GM20000 (cell line): ENCODE measurements at regions not wholly inside any gene's neighbourhood (a gene's known extent, or its start where the extent isn't known, plus 50 kb on each side); places are given as distances from the start of the nearest gene placed in this dataset.

ENCODE experiments used
- DNase-seq: peaks from one replicate; pipeline ENCODE4 v3.0.0; 2012; ENCODE audit warnings: low spot score
- TF ChIP-seq, protein P1 (sequence below): IDR thresholded peaks from 2 replicates; pipeline ENCODE4 v1.5.1; 2012; ENCODE audit warnings: mild to moderate bottlenecking, control low read depth; ENCODE audit errors: extremely low read depth, missing control alignments

DNA sequence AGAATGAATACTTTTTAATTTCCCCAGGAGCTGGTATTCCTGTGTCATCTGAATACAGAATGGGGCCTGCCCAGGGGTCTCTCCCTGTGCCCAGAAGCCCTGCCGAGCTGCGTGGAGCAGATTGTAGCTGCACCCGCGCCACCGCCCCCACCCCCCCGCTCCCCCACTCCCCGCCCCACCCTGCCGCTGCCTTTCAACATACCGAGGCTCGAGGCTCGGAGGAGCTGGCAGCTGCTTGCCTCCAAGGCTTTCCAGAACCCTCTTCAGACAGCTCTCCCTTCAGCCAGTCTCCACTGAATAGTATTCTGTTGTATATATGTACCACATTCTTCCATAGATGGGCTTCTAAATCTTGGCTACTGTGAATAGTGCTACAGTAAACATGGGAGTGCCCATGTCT is 150.7 kb downstream of the TSN start:
- TF ChIP-seq, protein P1, sequence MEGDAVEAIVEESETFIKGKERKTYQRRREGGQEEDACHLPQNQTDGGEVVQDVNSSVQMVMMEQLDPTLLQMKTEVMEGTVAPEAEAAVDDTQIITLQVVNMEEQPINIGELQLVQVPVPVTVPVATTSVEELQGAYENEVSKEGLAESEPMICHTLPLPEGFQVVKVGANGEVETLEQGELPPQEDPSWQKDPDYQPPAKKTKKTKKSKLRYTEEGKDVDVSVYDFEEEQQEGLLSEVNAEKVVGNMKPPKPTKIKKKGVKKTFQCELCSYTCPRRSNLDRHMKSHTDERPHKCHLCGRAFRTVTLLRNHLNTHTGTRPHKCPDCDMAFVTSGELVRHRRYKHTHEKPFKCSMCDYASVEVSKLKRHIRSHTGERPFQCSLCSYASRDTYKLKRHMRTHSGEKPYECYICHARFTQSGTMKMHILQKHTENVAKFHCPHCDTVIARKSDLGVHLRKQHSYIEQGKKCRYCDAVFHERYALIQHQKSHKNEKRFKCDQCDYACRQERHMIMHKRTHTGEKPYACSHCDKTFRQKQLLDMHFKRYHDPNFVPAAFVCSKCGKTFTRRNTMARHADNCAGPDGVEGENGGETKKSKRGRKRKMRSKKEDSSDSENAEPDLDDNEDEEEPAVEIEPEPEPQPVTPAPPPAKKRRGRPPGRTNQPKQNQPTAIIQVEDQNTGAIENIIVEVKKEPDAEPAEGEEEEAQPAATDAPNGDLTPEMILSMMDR, result no peak
- no peak for DNase-seq

DNA sequence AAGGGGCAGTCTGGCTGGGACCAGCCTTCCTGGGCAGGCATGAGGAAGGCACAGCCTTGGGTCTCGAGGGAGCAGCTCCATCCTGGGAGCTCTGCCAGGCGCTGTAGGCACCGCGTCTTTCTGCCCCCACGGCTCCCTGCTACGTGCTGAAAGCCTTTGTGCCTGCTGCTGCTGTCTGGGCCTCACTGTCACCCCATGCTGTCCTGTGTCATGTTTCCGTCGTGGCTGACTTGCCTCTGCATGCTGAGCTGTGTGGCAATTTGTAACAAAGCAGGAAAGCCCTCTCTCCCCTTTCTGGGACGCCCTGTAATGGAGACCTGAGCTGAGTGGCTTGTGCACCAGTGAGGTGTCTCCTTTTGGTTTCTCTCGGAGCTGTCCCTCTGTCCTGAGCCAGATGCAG is 152.5 kb downstream of the TSN start:
- no peak for DNase-seq
- TF ChIP-seq, protein P1, result no peak

DNA sequence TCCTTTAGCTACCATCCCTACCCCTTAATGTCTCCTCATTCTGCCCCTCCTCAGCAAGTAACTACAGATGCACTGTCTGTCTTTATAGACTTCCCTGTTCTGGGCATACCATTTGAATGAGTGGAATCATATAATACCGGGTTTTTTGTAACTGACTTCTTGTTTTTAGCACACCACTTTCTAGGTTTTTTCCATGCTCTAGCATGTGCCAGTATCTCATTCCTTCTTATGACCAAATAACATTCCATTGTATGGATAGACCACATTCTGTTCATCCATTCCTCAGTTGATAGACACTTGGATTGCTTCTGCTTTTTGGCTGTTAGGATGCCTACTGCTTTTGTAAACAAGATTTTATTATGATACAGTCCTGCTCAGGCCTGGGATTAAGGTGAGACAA is 154.7 kb downstream of the TSN start:
- no peak for DNase-seq
- TF ChIP-seq, protein P1, result no peak

DNA sequence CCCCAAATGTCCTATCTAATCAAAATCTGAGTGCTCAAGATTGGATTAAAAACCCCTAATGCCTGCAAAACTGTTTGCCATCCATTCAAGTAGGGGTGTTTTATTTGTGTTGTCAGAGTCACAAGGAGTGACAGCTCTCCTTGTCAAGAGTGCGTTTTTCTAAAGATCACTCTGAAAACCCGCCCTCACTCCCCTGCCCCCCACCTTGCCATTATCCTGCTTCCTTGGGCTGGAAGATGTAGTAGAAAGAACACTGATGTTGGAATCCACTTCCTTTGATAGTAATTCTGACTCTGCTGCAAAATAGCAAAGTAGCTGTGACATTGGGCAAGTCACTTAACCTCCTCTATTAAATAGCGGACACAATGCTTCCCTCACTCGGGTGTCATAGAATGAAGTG is 155.6 kb downstream of the TSN start:
- DNase-seq, result no peak
- TF ChIP-seq, protein P1, result no peak

DNA sequence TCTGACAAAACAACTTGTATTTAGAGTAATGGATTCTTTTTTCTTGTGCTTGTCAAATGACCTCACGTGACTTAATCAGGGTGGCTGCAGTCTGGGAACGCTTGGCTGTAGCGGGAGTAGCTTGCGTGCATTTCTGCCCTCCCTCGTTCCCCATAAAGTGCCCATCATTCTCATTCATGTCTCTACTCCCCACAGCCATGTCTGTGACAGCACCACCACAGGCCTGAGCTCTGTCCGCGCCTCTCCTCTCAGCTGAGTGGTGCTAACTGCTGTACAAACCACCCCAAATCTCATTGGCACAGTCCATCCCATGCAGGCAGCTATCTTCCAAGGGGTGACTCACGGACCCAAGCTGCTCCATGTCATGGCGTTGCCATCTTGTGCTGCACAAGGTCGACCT is 161.7 kb downstream of the TSN start:
- DNase-seq, result no peak
- TF ChIP-seq, protein P1, result no peak

DNA sequence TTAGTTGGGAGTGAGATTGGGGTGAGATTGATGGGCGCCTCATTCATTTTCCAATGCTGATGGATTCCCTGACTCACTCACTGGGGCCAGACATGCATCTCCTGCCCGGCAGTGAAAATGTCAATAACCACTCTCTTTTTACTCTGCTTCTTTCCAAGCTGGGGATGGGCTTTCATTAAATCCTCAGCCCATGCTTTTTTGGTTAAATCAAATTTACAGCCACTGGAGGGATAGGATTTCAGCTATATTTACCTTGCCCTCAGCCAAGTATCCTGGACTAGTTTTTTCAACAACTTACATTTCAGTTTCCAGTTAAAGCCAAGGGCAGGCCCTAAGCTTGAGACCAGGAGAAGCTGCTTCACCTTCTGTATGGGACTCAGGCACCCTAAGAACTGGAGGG is 162.8 kb downstream of the TSN start:
- TF ChIP-seq, protein P1, result no peak
- no peak for DNase-seq

DNA sequence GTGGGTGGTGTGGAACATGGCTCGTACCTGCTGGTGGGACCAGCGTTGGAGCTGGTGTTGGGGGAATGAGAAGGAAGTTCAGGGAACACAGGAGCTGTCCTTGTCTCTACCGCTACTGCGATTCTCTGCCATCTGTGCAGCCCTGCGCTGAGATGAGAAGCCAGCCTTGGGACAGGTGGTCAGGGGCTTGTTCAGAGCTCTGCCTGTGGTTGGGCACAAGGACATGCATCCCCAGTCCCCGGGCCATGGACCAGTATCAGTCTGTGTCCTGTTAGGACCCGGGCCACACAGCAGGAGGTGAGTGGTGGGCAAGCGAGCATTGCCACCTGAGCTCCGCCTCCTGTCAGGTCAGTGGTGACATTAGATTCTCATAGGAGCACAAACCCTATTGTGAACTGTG is 164.4 kb downstream of the TSN start:
- TF ChIP-seq, protein P1, result no peak

More for the DNA sequence above, 164.4 kb downstream of the TSN start:
- DNase-seq, result no peak
